OCI-LY1 (cell line): ENCODE measurements at regions not wholly inside any gene's neighbourhood (a gene's known extent, or its start where the extent isn't known, plus 50 kb on each side); places are given as distances from the start of the nearest gene placed in this dataset.

Source experiments
- CTCF ChIP-seq: fragments of 200-600 bp; sonication (generic), shearing (Covaris generic); IDR thresholded peaks from 2 replicates; pipeline ENCODE4 v1.5.1; 2017; ENCODE audit warnings: mild to moderate bottlenecking, antibody characterized with exemption, low read length, moderate library complexity, mixed read lengths
- EZH2 ChIP-seq: fragments of 200-600 bp; sonication (generic), shearing (Covaris generic); IDR thresholded peaks from 2 replicates; pipeline ENCODE4 v1.8.0; 2017; ENCODE audit warnings: borderline replicate concordance, mixed run types, mild to moderate bottlenecking, antibody characterized with exemption, low read length, moderate library complexity, mixed read lengths

- TF ChIP-seq CTCF (no peak), EZH2 (no peak)
Measured at GRCh38 chr5:135127439-135128240, 93.6 kb upstream of the PITX1 start.
